ENCODE measurements at regions not wholly inside any gene's neighbourhood (a gene's known extent, or its start where the extent isn't known, plus 50 kb on each side); places are given as distances from the start of the nearest gene placed in this dataset.

DNA sequence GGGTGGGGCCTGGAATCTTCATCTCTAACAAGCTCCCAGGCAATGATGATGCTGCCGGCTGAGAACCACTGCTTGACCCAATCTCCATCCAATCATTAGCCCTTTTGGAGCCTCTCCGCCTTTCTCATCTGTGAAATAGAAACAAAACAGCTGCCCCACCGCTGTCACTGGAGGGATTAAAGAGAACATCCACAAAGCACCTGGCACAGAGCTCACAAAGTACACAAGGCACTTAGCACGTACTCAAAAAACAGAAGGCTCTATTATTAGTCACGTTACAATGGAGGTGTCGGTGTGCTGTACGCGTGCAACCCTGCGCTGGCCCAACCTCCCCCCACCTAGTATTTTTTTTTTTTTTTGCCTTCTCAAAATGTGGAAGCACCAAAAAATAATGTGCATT is 213.5 kb upstream of the ARID1B start:
- H3K9me3 ChIP-seq (ENCODE audit: control insufficient read depth, insufficient read depth, low read depth, low read length), result peaks cover 13% of the 10 kb centered on the region
- no peak overlapping the region for H3K9ac ChIP-seq (ENCODE audit: low read length)
- H3K27ac ChIP-seq (ENCODE audit: low read depth, low read length), result no peak overlapping the region
- H3K36me3 ChIP-seq (ENCODE audit: control insufficient read depth, insufficient read depth, low read length), result no peaks in the 10 kb centered on the region
- no peaks in the 10 kb centered on the region for H3K4me1 ChIP-seq (ENCODE audit: control insufficient read depth, insufficient read depth, low read length)
- H3K4me3 ChIP-seq (ENCODE audit: low read depth, low read length), result no peak overlapping the region
- H3K27me3 ChIP-seq (ENCODE audit: control insufficient read depth, insufficient read depth, low read length), result no peaks in the 10 kb centered on the region

DNA sequence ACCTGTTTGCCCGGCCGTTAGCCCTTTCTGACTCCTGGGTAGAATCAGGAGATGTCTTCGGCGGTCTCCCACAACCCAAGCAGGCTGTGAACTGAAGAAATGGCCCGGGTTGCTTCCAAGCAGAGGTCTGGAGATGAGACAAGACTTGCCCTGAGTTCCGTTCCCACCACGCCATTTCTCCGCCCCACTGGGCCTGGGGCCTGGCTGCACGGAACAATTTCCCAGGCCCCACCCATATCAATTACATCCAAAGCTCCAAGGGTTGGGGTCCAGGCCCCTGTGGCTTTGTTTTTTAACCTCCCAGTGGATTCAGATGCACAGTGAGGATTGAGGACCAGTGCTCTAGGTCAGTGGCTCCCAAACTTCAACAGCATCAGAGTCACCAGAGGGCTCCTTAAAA is 214.5 kb upstream of the ARID1B start:
- peaks cover 3% of the 10 kb centered on the region; the same call in 1 of the 2 replicates for H3K4me1 ChIP-seq (ENCODE audit: control insufficient read depth, insufficient read depth, low read length)
- H3K9me3 ChIP-seq (ENCODE audit: control insufficient read depth, insufficient read depth, low read depth, low read length), result peaks cover 13% of the 10 kb centered on the region
- no peak overlapping the region for H3K9ac ChIP-seq (ENCODE audit: low read length)
- no peaks in the 10 kb centered on the region for H3K27me3 ChIP-seq (ENCODE audit: control insufficient read depth, insufficient read depth, low read length)
- no peaks in the 10 kb centered on the region for H3K36me3 ChIP-seq (ENCODE audit: control insufficient read depth, insufficient read depth, low read length)
- H3K4me3 ChIP-seq (ENCODE audit: low read depth, low read length), result no peak overlapping the region
- no peak overlapping the region for H3K27ac ChIP-seq (ENCODE audit: low read depth, low read length)

DNA sequence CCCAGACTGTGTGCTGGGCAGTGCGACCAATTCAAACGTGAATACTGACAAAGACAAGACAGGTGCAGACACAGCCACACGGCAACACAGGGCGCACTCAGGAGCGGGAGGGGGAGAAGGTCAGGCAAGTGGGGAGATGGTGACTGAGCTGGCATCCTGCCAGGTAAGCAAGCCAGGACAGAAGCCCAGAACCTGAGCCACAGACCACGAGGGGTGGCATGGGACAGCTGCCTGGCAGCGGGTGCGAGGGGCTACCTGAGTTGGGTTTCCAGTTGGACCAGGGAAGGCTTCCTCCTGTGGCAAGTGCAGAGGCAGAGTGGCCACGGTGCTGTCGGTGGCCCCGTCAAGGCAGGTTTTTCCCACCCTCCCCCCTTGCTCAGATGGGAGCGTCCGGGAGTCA is 215.2 kb upstream of the ARID1B start:
- no peak overlapping the region for H3K9ac ChIP-seq (ENCODE audit: low read length)
- no peaks in the 10 kb centered on the region for H3K36me3 ChIP-seq (ENCODE audit: control insufficient read depth, insufficient read depth, low read length)
- peaks cover 3% of the 10 kb centered on the region; the same call in 1 of the 2 replicates for H3K4me1 ChIP-seq (ENCODE audit: control insufficient read depth, insufficient read depth, low read length)
- H3K27me3 ChIP-seq (ENCODE audit: control insufficient read depth, insufficient read depth, low read length), result no peaks in the 10 kb centered on the region
- H3K4me3 ChIP-seq (ENCODE audit: low read depth, low read length), result no peak overlapping the region
- no peak overlapping the region for H3K27ac ChIP-seq (ENCODE audit: low read depth, low read length)
- H3K9me3 ChIP-seq (ENCODE audit: control insufficient read depth, insufficient read depth, low read depth, low read length), result peaks cover 13% of the 10 kb centered on the region

DNA sequence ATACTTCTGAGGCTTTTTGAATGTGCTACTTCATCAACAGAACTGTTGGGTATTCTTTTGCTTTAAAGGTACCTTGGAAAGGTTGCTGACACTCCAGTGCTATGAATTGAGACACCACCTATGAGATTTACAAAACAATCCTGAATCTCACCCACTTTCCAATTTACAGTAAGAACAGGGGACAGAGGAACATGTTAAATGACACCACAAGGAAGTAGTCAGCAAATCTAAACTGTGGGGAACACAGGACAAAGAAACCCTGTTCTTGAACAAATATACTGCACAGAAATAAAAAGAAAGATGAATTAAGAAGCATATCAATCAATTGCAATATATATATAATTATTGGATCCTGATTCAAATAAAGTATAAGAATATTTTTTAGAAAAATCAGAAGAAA is 216.7 kb upstream of the ARID1B start:
- H3K4me3 ChIP-seq (ENCODE audit: low read depth, low read length), result no peak overlapping the region
- H3K27me3 ChIP-seq (ENCODE audit: control insufficient read depth, insufficient read depth, low read length), result no peaks in the 10 kb centered on the region
- H3K27ac ChIP-seq (ENCODE audit: low read depth, low read length), result no peak overlapping the region
- H3K4me1 ChIP-seq (ENCODE audit: control insufficient read depth, insufficient read depth, low read length), result peaks cover 3% of the 10 kb centered on the region; the same call in 1 of the 2 replicates
- H3K36me3 ChIP-seq (ENCODE audit: control insufficient read depth, insufficient read depth, low read length), result no peaks in the 10 kb centered on the region
- H3K9me3 ChIP-seq (ENCODE audit: control insufficient read depth, insufficient read depth, low read depth, low read length), result peaks cover 13% of the 10 kb centered on the region
- H3K9ac ChIP-seq (ENCODE audit: low read length), result no peak overlapping the region

DNA sequence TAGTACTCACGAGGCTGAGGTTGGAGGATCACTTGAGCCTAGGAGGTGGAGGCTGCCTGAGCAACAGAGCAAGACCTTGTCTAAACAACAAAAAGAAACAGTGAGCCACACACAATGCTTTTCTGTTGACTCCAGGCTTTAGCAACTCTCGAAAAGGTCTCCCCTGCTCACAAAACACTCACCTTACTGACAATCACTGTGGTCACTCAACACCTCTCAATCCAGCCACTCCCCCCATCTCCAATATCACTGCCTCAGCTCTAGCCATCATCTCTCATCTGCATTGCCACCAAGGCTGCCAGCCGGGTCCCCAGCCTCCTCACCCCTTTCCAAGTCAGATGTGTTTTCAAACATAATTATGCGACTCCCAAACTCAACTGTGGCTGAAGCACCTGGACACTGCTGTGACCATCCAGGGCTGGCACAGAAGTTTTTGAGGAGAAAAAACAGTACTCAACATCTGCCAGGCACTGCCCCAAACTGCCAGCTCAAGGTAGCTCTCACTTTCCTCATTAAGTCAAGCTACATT is 218.0 kb upstream of the ARID1B start:
- Histone ChIP-seq H3K9me3 (ENCODE audit: control insufficient read depth, insufficient read depth, low read depth, low read length) (peaks cover 13% of the 10 kb centered on the region), H3K4me3 (ENCODE audit: low read depth, low read length) (no peak overlapping the region), H3K4me1 (ENCODE audit: control insufficient read depth, insufficient read depth, low read length) (peaks cover 3% of the 10 kb centered on the region; the same call in 1 of the 2 replicates), H3K27me3 (ENCODE audit: control insufficient read depth, insufficient read depth, low read length) (no peaks in the 10 kb centered on the region), H3K9ac (ENCODE audit: low read length) (no peak overlapping the region), H3K27ac (ENCODE audit: low read depth, low read length) (no peak overlapping the region), H3K36me3 (ENCODE audit: control insufficient read depth, insufficient read depth, low read length) (no peaks in the 10 kb centered on the region)

DNA sequence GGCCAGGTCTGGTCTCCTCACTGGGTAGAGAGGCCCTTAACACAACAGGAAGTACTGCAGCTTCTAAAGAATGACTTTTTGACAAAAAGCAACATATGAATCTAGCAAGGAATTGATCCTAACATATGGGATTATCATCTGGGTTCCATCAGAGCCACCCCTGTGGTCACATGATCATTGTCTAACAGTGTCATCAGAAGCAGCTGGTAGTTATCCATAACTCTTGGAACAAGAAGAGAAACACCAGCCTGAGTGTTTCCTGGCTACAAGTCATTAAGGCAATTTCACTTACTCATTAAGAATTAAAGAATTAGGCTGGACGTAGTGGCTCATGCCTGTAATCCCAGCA is 219.3 kb upstream of the ARID1B start:
- Histone ChIP-seq H3K4me3 (ENCODE audit: low read depth, low read length) (no peak overlapping the region), H3K9me3 (ENCODE audit: control insufficient read depth, insufficient read depth, low read depth, low read length) (peaks cover 13% of the 10 kb centered on the region), H3K9ac (ENCODE audit: low read length) (no peak overlapping the region), H3K36me3 (ENCODE audit: control insufficient read depth, insufficient read depth, low read length) (no peaks in the 10 kb centered on the region), H3K27me3 (ENCODE audit: control insufficient read depth, insufficient read depth, low read length) (no peaks in the 10 kb centered on the region), H3K27ac (ENCODE audit: low read depth, low read length) (no peak overlapping the region), H3K4me1 (ENCODE audit: control insufficient read depth, insufficient read depth, low read length) (peaks cover 3% of the 10 kb centered on the region; the same call in 1 of the 2 replicates)

DNA sequence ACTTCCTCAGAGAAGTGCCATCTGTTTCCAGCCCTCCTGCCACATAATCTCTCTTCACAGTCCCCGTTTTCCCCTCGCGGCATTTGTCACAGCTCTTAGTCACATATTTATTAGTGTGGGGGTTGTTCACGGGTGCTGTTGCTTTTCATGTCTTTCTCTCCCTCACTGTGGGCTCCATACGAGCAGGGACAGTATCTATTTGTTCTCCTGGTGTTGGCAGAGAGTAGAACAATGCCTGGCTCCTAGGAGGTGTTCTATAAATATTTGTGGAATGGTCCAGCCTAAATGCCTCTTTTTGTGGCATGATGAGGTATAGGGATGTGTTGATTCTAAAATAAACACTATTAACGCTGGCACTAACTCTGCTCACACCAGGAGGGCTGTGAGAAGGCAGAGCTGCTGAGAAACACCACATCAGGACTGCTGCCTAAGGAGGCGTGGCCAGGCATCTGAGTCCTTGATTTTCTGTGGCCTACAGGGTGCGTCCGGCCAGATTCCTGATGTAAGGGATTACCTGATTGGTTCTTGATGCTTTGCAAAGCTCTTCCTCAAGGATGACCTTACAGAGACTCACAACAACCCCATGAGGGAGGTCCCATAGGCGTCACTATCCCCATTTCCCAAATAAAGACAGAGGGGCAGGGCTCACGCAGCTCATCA is 219.8 kb upstream of the ARID1B start:
- Histone ChIP-seq H3K9ac (ENCODE audit: low read length) (no peak overlapping the region), H3K9me3 (ENCODE audit: control insufficient read depth, insufficient read depth, low read depth, low read length) (peaks cover 13% of the 10 kb centered on the region), H3K27ac (ENCODE audit: low read depth, low read length) (no peak overlapping the region), H3K4me1 (ENCODE audit: control insufficient read depth, insufficient read depth, low read length) (peaks cover 3% of the 10 kb centered on the region; the same call in 1 of the 2 replicates), H3K4me3 (ENCODE audit: low read depth, low read length) (no peak overlapping the region), H3K27me3 (ENCODE audit: control insufficient read depth, insufficient read depth, low read length) (no peaks in the 10 kb centered on the region), H3K36me3 (ENCODE audit: control insufficient read depth, insufficient read depth, low read length) (no peaks in the 10 kb centered on the region)

DNA sequence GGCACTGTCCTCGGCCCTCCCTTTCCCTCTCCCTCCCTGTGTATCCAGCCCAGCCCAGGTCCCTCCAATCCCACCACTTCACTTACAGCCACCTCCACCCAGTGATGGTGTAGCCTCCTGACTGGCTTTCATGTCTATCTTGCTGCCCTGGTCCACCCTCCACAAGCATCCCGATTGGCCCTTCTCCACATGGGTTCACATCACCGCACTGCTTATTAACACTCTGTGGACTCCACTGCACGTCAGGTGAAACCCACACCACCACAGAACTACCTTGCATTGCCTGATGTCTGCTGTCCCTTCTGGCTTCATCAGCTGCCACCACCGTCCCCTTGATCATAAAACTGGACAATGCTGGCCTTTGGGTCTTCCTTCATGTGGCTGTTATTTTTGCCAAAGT is 220.4 kb upstream of the ARID1B start:
- Histone ChIP-seq H3K36me3 (ENCODE audit: control insufficient read depth, insufficient read depth, low read length) (no peaks in the 10 kb centered on the region), H3K27me3 (ENCODE audit: control insufficient read depth, insufficient read depth, low read length) (no peaks in the 10 kb centered on the region), H3K27ac (ENCODE audit: low read depth, low read length) (no peak overlapping the region), H3K9ac (ENCODE audit: low read length) (no peak overlapping the region), H3K4me3 (ENCODE audit: low read depth, low read length) (no peak overlapping the region), H3K9me3 (ENCODE audit: control insufficient read depth, insufficient read depth, low read depth, low read length) (peaks cover 13% of the 10 kb centered on the region), H3K4me1 (ENCODE audit: control insufficient read depth, insufficient read depth, low read length) (peaks cover 3% of the 10 kb centered on the region; the same call in 1 of the 2 replicates)

DNA sequence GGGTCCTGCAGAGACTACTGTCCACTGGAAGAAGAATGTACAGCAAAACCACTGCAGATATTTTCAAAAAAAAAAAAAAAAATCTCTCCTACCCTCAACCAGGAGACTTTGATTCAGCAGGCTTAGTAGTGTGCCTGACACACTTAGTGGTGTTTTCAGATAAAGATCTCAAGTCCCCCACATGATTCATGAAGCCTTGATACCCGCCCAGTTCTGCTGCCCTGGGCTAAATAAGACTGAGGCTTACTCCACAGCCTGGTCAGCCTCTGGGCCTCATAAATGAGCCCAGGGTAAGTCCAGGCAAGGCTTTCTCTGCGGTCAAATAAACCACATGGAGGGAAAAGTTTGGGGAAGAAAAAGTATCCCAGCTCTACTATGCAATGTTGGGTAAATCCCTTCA is 222.1 kb upstream of the ARID1B start:
- Histone ChIP-seq H3K36me3 (ENCODE audit: control insufficient read depth, insufficient read depth, low read length) (no peaks in the 10 kb centered on the region), H3K4me3 (ENCODE audit: low read depth, low read length) (no peak overlapping the region), H3K9ac (ENCODE audit: low read length) (no peak overlapping the region), H3K27me3 (ENCODE audit: control insufficient read depth, insufficient read depth, low read length) (no peaks in the 10 kb centered on the region), H3K27ac (ENCODE audit: low read depth, low read length) (no peak overlapping the region), H3K4me1 (ENCODE audit: control insufficient read depth, insufficient read depth, low read length) (peaks cover 3% of the 10 kb centered on the region; the same call in 1 of the 2 replicates), H3K9me3 (ENCODE audit: control insufficient read depth, insufficient read depth, low read depth, low read length) (peaks cover 9% of the 10 kb centered on the region)

DNA sequence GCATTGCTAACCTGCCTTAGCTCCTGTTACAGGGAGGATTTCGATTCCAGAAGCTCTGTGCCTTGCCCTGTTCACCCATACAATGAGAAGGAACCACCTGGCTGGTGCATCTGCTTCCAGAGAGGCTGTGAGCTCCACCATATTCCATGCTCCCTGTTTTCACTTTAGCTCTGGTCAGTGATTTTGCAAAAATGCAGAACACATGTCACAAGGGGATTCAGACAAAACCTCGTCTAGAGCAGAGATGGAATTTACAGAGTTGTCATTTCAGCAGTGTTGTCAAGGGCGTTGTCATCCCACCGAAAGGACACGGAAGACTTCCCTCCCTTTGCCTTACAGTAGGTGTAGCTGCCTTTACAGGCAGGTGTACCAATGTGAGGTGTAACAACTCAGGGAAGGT is 223.0 kb upstream of the ARID1B start:
- peaks cover 3% of the 10 kb centered on the region; the same call in 1 of the 2 replicates for H3K4me1 ChIP-seq (ENCODE audit: control insufficient read depth, insufficient read depth, low read length)
- H3K36me3 ChIP-seq (ENCODE audit: control insufficient read depth, insufficient read depth, low read length), result no peaks in the 10 kb centered on the region

DNA sequence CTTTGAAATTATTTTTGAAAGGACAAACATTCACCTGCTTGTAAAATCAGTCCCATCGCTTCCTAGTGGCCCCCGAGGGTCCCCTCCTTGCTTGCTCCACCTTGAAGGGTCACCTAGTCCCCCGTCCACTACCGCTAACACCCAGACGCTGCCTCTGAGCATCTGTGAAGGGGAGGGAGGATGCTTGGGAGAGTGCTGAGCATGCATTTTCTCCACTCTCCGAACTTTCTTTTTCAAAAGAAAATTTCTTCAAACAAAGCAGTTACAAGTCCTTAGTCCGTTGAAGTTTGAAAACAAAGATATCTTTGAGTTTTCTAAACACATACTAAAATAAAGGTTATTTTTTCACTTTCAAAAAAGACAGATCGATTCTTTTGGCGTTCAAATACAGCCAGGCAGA is 224.3 kb upstream of the ARID1B start:
- Histone ChIP-seq H3K9me3 (ENCODE audit: control insufficient read depth, insufficient read depth, low read depth, low read length) (no peaks in the 10 kb centered on the region), H3K27me3 (ENCODE audit: control insufficient read depth, insufficient read depth, low read length) (no peaks in the 10 kb centered on the region), H3K27ac (ENCODE audit: low read depth, low read length) (no peak overlapping the region), H3K4me1 (ENCODE audit: control insufficient read depth, insufficient read depth, low read length) (peaks cover 2% of the 10 kb centered on the region; the same call in 1 of the 2 replicates), H3K4me3 (ENCODE audit: low read depth, low read length) (no peak overlapping the region), H3K9ac (ENCODE audit: low read length) (no peak overlapping the region), H3K36me3 (ENCODE audit: control insufficient read depth, insufficient read depth, low read length) (no peaks in the 10 kb centered on the region)

More for the DNA sequence above, 223.0 kb upstream of the ARID1B start:
- no peaks in the 10 kb centered on the region for H3K27me3 ChIP-seq (ENCODE audit: control insufficient read depth, insufficient read depth, low read length)
- H3K9me3 ChIP-seq (ENCODE audit: control insufficient read depth, insufficient read depth, low read depth, low read length), result no peaks in the 10 kb centered on the region
- H3K4me3 ChIP-seq (ENCODE audit: low read depth, low read length), result no peak overlapping the region
- no peak overlapping the region for H3K27ac ChIP-seq (ENCODE audit: low read depth, low read length)
- H3K9ac ChIP-seq (ENCODE audit: low read length), result no peak overlapping the region
